ACHN (cell line): ENCODE measurements at regions not wholly inside any gene's neighbourhood (a gene's known extent, or its start where the extent isn't known, plus 50 kb on each side); places are given as distances from the start of the nearest gene placed in this dataset.
A peak's percentile ranks its signal among the peaks of the same experiment; 100 is the strongest.

Source experiments
- DNase-seq: peaks from one replicate; pipeline ENCODE4 v3.0.0-alpha.2; 2015
- in situ Hi-C: cut with HindIII; loops from 2 replicates; pipeline ENCODE4 v1.10.0; 2017; ENCODE audit warnings: low sequenced_read_pairs, low pct_ligation_motif_present, low pct_unique_long_range_greater_than_20kb

- DNase-seq, result no peak
- in situ Hi-C loops, result no loop called here
These were observed 1020.2 kb downstream of the TTLL7 start for GRCh38 chr1:82978461-82979324.

GRCh38 chr1:82972841-82973553, 1025.9 kb downstream of the TTLL7 start:
- in situ Hi-C loops, result no loop called here

GRCh38 chr1:82969340-82969739, 1029.6 kb downstream of the TTLL7 start:
- no peak for DNase-seq

More at GRCh38 chr1:82972841-82973553, 1025.9 kb downstream of the TTLL7 start:
- DNase-seq, result no peak

GRCh38 chr1:82962658-82963057, 1036.3 kb downstream of the TTLL7 start:
- no peak for DNase-seq
- in situ Hi-C loops, result no loop called here

More at GRCh38 chr1:82969340-82969739, 1029.6 kb downstream of the TTLL7 start:
- in situ Hi-C loops, result no loop called here

- in situ Hi-C loops, result no loop called here
- no peak for DNase-seq
These were observed 1048.2 kb downstream of the TTLL7 start for GRCh38 chr1:82950606-82951200.

GRCh38 chr1:82948386-82948785, 1050.5 kb downstream of the TTLL7 start:
- DNase-seq, result no peak
- in situ Hi-C loops, result no loop called here

GRCh38 chr1:82947278-82947677, 1051.7 kb downstream of the TTLL7 start:
- DNase-seq, result no peak
- in situ Hi-C loops, result no loop called here

- in situ Hi-C loops, result no loop called here
- DNase-seq, result no peak
These were observed 1052.8 kb downstream of the TTLL7 start for GRCh38 chr1:82946096-82946605.

GRCh38 chr1:82944822-82945221, 1054.1 kb downstream of the TTLL7 start:
- in situ Hi-C loops, result no loop called here
- no peak for DNase-seq

- DNase-seq, result no peak
- in situ Hi-C loops, result no loop called here
These were observed 1064.9 kb downstream of the TTLL7 start for GRCh38 chr1:82934074-82934473.

- DNase-seq, result no peak
- in situ Hi-C loops, result no loop called here
These were observed 1066.2 kb downstream of the TTLL7 start for GRCh38 chr1:82932727-82933126.

GRCh38 chr1:82932207-82932606, 1066.7 kb downstream of the TTLL7 start:
- in situ Hi-C loops, result no loop called here
- DNase-seq, result no peak

- in situ Hi-C loops, result no loop called here
- no peak for DNase-seq
These were observed 1067.9 kb downstream of the TTLL7 start for GRCh38 chr1:82931006-82931405.

GRCh38 chr1:82927753-82928152, 1071.2 kb downstream of the TTLL7 start:
- in situ Hi-C loops, result no loop called here
- no peak for DNase-seq

GRCh38 chr1:82924666-82925065, 1074.3 kb downstream of the TTLL7 start:
- no peak for DNase-seq

GRCh38 chr1:82923931-82924330, 1075.0 kb downstream of the TTLL7 start:
- in situ Hi-C loops, result no loop called here

More at GRCh38 chr1:82924666-82925065, 1074.3 kb downstream of the TTLL7 start:
- in situ Hi-C loops, result no loop called here

GRCh38 chr1:82921759-82922158, 1077.2 kb downstream of the TTLL7 start:
- DNase-seq, result no peak
- in situ Hi-C loops, result no loop called here

More at GRCh38 chr1:82923931-82924330, 1075.0 kb downstream of the TTLL7 start:
- DNase-seq, result no peak

GRCh38 chr1:82920418-82921248, 1078.3 kb downstream of the TTLL7 start:
- in situ Hi-C loops, result no loop called here

More at GRCh38 chr1:82920418-82921248, 1078.3 kb downstream of the TTLL7 start:
- peak; percentile 4 for DNase-seq
